HG02938 (cell line): ENCODE measurements at regions not wholly inside any gene's neighbourhood (a gene's known extent, or its start where the extent isn't known, plus 50 kb on each side); places are given as distances from the start of the nearest gene placed in this dataset.

Experiments
- ATAC-seq: cut with Tn5 transposase; IDR thresholded peaks from one replicate; pipeline ENCODE4 v1.9.1; 2021; ENCODE audit warnings: mild to moderate bottlenecking, moderate library complexity; ENCODE audit not compliant: unreplicated experiment

GRCh38 chr5:23007762-23008161 lies 154.6 kb upstream of the CDH12 start:
- ATAC-seq, result no peak

DNA sequence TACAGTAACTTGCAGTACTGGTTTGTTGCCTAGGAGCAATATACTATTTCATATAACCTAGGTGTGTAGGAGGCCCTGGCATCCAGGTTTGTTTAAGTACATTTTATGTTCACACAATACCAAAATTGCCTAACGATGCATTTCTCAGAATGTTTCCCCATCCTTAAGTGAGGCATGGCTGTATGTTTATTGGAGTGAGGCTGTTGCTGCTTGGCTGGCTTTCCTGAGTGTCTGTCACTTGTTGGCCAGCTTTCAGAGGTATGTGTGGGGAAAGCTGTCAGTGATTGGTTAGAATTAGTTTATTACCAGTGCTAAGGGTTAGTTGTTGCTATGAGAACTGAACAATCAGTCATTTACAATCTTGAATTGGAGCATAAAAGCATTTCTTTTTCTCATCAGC lies 154.1 kb upstream of the CDH12 start:
- no peak for ATAC-seq

DNA sequence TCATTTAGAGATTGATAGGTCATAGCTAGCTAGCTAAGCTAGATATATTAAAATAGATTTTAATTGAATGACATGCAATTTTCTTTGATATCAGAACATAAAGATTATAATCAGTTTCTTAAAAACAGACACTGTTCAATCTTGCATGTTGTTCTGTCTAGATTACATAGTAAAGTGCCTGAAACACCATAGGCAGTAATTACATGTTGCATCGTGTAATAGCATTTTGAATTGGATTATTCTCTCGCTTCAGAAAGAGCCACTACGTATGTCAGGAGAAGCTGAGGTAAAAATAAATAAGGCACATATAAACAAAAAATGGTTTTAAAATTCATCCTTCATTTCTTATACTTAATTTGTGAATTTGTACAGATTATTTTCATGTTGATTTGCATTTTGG lies 148.0 kb upstream of the CDH12 start:
- no peak for ATAC-seq

DNA sequence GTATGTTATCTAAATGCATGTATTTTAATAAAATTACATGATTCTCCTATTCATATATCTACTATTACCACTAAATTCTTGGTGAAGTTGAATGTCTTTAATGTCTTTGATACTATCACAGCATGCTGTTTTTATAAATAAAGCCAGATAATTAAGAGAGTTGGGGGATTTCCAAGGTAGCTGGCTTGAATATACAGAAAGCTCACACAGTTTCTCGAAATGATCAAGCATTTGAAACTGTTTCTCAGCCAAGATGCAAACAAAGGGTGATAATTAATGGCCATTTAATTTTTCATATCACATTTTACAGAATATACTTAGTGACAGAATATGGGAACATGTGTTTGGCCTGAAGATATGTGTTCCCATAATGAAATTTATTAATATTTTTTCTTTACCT lies 145.6 kb upstream of the CDH12 start:
- ATAC-seq, result no peak

GRCh38 chr5:22998362-22998761 lies 145.2 kb upstream of the CDH12 start:
- ATAC-seq, result no peak

DNA sequence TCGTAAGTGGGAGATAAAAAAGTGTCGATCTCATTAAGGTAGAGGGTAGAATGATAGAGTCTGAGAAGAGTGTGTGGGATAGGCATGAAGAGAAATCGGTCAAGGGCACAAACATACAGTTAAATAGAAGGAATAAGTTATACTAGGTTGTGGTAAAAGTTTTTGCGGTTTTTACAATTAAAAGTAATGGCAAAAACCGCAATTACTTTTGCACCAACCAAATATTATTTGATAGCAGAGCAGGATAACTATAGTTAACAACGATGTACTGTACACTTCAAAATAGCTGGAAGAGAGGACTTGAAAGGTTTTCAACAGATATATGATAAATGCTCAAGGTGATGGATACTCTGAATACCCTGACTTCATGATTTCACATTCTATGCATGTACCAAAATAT lies 135.8 kb upstream of the CDH12 start:
- ATAC-seq, result no peak

GRCh38 chr5:22986281-22986680 lies 133.1 kb upstream of the CDH12 start:
- ATAC-seq, result no peak

GRCh38 chr5:22985446-22985845 lies 132.3 kb upstream of the CDH12 start:
- no peak for ATAC-seq

DNA sequence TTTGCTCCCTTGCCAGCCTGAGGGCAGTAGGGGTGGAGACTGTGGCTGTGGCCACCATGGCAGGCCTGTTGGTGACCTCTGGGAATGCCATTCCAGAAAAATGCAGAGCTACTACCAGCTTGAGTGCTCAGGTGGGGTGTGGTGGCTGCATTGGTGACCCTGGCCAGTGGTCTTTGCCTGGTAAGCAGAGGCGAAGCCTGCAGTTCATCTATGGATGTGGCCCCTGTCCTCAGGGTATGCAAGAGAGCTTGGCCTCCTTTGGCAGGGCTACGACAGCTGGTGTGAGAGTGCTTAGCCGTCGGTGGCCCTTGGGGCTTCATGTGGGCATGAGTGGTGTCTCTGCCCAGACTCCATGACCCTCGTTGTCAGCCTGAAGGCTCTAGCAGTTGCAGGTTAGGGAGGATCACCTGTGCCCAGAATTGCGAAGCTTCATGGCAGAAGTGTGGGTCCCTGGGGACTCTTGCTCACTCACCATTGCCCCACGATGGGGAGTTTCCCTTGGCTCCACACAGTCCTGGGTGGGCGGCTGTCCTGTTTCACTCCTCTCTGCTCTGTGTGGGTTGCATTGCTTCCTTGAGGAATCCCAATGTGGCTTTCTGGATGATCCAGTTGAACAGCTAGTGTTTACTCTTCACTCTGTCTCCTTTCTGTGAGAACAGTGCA lies 117.9 kb upstream of the CDH12 start:
- no peak for ATAC-seq

- no peak for ATAC-seq
Measured at GRCh38 chr5:22970491-22970890, 117.3 kb upstream of the CDH12 start.

GRCh38 chr5:22968386-22968785 lies 115.2 kb upstream of the CDH12 start:
- no peak for ATAC-seq

DNA sequence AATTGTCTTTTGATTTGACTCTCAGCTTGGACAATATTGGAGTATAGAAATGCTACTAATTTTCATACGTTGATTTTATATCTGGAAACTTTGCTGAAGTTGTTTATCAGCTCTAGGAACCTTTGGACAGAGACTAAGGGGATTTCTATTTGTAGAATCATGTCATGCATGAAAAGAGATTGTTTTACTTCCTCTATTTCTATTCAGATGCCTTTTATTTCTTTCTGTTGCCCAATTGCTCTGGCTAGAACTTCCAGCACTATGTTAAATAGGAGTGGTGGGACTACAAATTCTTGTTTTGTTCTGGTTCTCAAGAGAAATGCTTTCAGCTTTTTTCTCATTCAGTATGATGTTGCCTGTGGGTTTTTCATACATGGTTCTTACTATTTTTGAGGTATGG lies 112.8 kb upstream of the CDH12 start:
- ATAC-seq, result no peak

- ATAC-seq, result no peak
Measured at GRCh38 chr5:22964632-22965031, 111.5 kb upstream of the CDH12 start.

GRCh38 chr5:22958462-22959262 lies 105.5 kb upstream of the CDH12 start:
- ATAC-seq, result no peak

DNA sequence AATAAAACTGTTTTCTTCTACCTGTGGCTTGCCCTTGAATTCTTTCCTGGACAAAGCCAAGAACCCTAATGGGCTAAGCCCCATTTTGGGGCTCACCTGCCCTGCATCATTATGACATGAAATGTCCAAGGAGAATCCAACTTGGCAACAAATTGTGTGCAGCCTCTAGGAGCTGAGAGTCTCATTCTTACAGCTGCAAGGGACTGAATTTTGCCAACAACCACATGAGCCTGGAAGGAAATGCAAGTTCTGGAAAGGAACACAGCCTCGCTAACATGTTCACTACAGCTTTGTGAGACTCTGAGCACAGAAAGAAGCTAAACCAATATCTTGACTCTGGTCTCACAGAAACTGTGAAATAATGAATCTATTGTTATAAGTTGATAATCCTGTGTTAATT lies 94.8 kb upstream of the CDH12 start:
- no peak for ATAC-seq

GRCh38 chr5:22938362-22938761 lies 85.2 kb upstream of the CDH12 start:
- ATAC-seq, result no peak

GRCh38 chr5:22928821-22929482 lies 75.8 kb upstream of the CDH12 start:
- ATAC-seq, result no peak

DNA sequence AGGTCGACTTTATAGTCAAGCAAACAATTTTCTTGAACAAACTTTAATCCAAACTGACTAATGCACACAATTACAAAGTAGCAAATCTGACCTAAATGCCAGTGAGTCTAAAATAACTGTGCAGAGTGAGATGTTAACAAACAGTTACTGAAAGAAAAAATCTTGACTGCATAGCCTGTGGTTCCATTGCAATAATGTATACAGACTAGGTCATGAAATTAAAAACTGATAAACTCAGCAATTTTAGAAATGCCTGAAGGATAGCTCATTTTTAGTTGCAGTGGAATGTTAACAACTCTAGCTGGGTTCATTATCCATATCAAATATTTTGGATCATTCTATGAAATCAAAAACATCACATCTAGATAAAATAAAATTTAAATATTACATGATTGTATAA lies 73.4 kb upstream of the CDH12 start:
- no peak for ATAC-seq

GRCh38 chr5:22918511-22918910 lies 65.4 kb upstream of the CDH12 start:
- ATAC-seq, result no peak

DNA sequence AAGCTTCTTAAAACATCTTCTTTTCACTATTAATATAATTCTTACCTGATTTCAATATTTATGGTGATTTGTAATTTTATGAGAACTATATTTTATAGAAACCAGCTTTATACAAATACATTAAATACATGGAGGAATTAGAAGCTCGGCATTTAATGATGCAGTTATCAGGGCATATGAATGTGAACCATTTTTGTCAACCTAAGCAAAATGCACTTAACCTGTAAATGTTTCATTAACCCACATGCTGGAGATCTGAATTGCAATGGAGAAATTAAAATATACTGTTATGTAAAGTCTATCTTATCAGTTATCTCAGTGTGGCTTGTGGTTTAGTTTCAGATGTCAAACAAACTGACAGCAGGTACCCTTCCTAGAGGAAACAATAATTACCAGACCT lies 63.2 kb upstream of the CDH12 start:
- no peak for ATAC-seq

DNA sequence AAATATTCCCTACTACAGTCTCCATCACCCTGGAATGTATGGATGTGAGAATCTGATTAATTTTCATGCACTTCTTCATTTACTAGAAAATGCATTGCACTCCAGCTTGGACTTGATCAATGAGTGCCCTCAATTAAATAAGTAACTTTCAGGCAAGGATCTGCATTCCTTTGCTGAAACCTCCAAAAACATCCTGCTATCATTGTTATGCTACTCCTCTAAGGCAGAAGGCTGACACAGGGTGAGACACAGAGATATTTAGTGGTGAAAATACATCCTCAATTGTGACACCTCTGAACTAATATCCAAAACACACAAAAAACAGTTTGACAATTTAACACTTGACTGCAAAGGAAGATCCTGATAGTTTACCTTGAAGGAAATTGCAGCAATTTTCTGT lies 57.9 kb upstream of the CDH12 start:
- no peak for ATAC-seq

- no peak for ATAC-seq
Measured at GRCh38 chr5:22910523-22910922, 57.4 kb upstream of the CDH12 start.
